GM21381 (cell line): ENCODE measurements at regions not wholly inside any gene's neighbourhood (a gene's known extent, or its start where the extent isn't known, plus 50 kb on each side); places are given as distances from the start of the nearest gene placed in this dataset.

Experiments
- ATAC-seq: cut with Tn5 transposase; IDR thresholded peaks from one replicate; pipeline ENCODE4 v1.9.1; 2021; ENCODE audit warnings: mild to moderate bottlenecking, moderate library complexity; ENCODE audit not compliant: unreplicated experiment

GRCh38 chr16:65936096-65936495 lies 430.4 kb upstream of the CDH5 start:
- no peak for ATAC-seq

- ATAC-seq, result no peak
Observed at GRCh38 chr16:65934443-65934842, 432.0 kb upstream of the CDH5 start.

- no peak for ATAC-seq
Observed at GRCh38 chr16:65933703-65934102, 432.8 kb upstream of the CDH5 start.

- ATAC-seq, result no peak
Observed at GRCh38 chr16:65932350-65933072, 434.0 kb upstream of the CDH5 start.

- ATAC-seq, result no peak
Observed at GRCh38 chr16:65922923-65923322, 443.6 kb upstream of the CDH5 start.

- ATAC-seq, result no peak
Observed at GRCh38 chr16:65919986-65920376, 446.5 kb upstream of the CDH5 start.

GRCh38 chr16:65919145-65919985 lies 447.1 kb upstream of the CDH5 start:
- ATAC-seq, result no peak

- ATAC-seq, result no peak
Observed at GRCh38 chr16:65917466-65917865, 449.0 kb upstream of the CDH5 start.

- no peak for ATAC-seq
Observed at GRCh38 chr16:65916995-65917394, 449.5 kb upstream of the CDH5 start.

- no peak for ATAC-seq
Observed at GRCh38 chr16:65910291-65910690, 456.2 kb upstream of the CDH5 start.

GRCh38 chr16:65909310-65910050 lies 457.0 kb upstream of the CDH5 start:
- ATAC-seq, result no peak

GRCh38 chr16:65908568-65908967 lies 457.9 kb upstream of the CDH5 start:
- no peak for ATAC-seq

GRCh38 chr16:65905331-65905730 lies 461.2 kb upstream of the CDH5 start:
- ATAC-seq, result no peak

GRCh38 chr16:65896448-65897153 lies 469.9 kb upstream of the CDH5 start:
- ATAC-seq, result no peak

GRCh38 chr16:65895906-65896305 lies 470.6 kb upstream of the CDH5 start:
- no peak for ATAC-seq

- no peak for ATAC-seq
Observed at GRCh38 chr16:65895486-65895885, 471.0 kb upstream of the CDH5 start.

GRCh38 chr16:65890203-65890602 lies 476.3 kb upstream of the CDH5 start:
- no peak for ATAC-seq

- ATAC-seq, result no peak
Observed at GRCh38 chr16:65889533-65889966, 476.9 kb upstream of the CDH5 start.

GRCh38 chr16:65888201-65888600 lies 478.3 kb upstream of the CDH5 start:
- no peak for ATAC-seq

GRCh38 chr16:65884018-65884417 lies 482.5 kb upstream of the CDH5 start:
- ATAC-seq, result no peak

- no peak for ATAC-seq
Observed at GRCh38 chr16:65878347-65878746, 488.1 kb upstream of the CDH5 start.
